Ovary (tissue), 3 donors: ENCODE measurements at regions not wholly inside any gene's neighbourhood (a gene's known extent, or its start where the extent isn't known, plus 50 kb on each side); places are given as distances from the start of the nearest gene placed in this dataset.

ENCODE experiments used
- POLR2A ChIP-seq: fragments of 450-650 bp; IDR thresholded peaks from one replicate; pipeline ENCODE4 v1.6.1; 2017; ENCODE audit warnings: antibody characterized with exemption, mild to moderate bottlenecking, moderate library complexity
- TF ChIP-seq, protein P1 (sequence below), 3 donors: fragments of 450-650 bp in 2 of 3; fragments of 200-600 bp in 1 of 3; IDR thresholded peaks; one replicate each; pipeline versions ENCODE4 v1.5.1 to v1.8.0; 2016 to 2022; ENCODE audit warnings: antibody characterized with exemption in 3 of 3, mild to moderate bottlenecking in 1 of 3
- donor health status: DM: no; HTN: no; CAD: no.

DNA sequence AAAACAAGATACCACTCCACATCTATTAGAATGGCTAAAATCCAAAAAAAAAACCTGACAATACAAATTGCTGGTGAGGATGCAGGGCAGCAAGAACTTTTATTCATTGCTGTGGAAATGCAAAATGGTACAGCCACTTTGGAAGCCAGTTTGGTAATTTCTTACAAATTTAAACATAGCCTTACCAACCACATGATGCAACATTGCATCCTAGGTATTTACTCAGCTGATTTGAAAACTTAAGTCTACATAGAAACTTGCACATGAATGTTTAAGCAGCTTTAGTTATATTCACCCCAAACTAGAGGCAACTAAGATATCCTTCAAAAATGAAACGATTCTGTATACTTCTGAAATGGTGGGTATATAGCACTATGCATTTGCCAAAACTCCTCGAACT, 178.8 kb upstream of the PDE4B start:
- TF ChIP-seq, protein P1, sequence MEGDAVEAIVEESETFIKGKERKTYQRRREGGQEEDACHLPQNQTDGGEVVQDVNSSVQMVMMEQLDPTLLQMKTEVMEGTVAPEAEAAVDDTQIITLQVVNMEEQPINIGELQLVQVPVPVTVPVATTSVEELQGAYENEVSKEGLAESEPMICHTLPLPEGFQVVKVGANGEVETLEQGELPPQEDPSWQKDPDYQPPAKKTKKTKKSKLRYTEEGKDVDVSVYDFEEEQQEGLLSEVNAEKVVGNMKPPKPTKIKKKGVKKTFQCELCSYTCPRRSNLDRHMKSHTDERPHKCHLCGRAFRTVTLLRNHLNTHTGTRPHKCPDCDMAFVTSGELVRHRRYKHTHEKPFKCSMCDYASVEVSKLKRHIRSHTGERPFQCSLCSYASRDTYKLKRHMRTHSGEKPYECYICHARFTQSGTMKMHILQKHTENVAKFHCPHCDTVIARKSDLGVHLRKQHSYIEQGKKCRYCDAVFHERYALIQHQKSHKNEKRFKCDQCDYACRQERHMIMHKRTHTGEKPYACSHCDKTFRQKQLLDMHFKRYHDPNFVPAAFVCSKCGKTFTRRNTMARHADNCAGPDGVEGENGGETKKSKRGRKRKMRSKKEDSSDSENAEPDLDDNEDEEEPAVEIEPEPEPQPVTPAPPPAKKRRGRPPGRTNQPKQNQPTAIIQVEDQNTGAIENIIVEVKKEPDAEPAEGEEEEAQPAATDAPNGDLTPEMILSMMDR (IDR thresholded peaks at IDR 0.05): no peak
- no peak for TF ChIP-seq POLR2A
